Osteoblast (primary cell): ENCODE measurements at regions not wholly inside any gene's neighbourhood (a gene's known extent, or its start where the extent isn't known, plus 50 kb on each side); places are given as distances from the start of the nearest gene placed in this dataset.

ENCODE experiments used
- DNase-seq: peaks from one replicate; pipeline ENCODE4 v3.0.0; 2011; ENCODE audit warnings: low spot score, mixed read lengths; ENCODE audit not compliant: insufficient read length; ENCODE audit errors: missing footprints
- H2AFZ ChIP-seq: 2 replicates; pipeline ENCODE4 v1.6.0; 2011; ENCODE audit warnings: mild to moderate bottlenecking, low read length
- H3K27ac ChIP-seq: 2 replicates; pipeline ENCODE4 v1.5.1; 2011; ENCODE audit warnings: mild to moderate bottlenecking, low read depth, low read length, moderate library complexity
- H3K27me3 ChIP-seq: 2 replicates; pipeline ENCODE4 v1.6.0; 2012; ENCODE audit warnings: mild to moderate bottlenecking, control low read depth, inconsistent platforms, low read length, moderate library complexity; ENCODE audit not compliant: insufficient read depth
- H3K36me3 ChIP-seq: 2 replicates; pipeline ENCODE4 v1.5.1; 2011; ENCODE audit warnings: mild to moderate bottlenecking, low read length, control low read depth, moderate library complexity; ENCODE audit not compliant: insufficient read depth
- H3K4me1 ChIP-seq: 2 replicates; pipeline ENCODE4 v1.5.1; 2011; ENCODE audit warnings: mild to moderate bottlenecking, low read length, control low read depth, moderate library complexity; ENCODE audit not compliant: insufficient read depth
- H3K4me2 ChIP-seq: 2 replicates; pipeline ENCODE4 v1.6.0; 2011; ENCODE audit warnings: mild to moderate bottlenecking, low read length; ENCODE audit not compliant: insufficient read depth
- H3K4me3 ChIP-seq: fragments of 200-600 bp; sonication (generic); 3 replicates; pipeline ENCODE4 v1.5.1; 2012; ENCODE audit warnings: mild to moderate bottlenecking, low read length, inconsistent platforms; ENCODE audit not compliant: insufficient read depth
- H3K79me2 ChIP-seq: 2 replicates; pipeline ENCODE4 v1.6.0; 2012; ENCODE audit warnings: mild to moderate bottlenecking, low read length, control low read depth, inconsistent platforms; ENCODE audit not compliant: insufficient read depth
- H3K9me3 ChIP-seq: 2 replicates; pipeline ENCODE4 v1.5.1; 2011; ENCODE audit warnings: low read depth, low read length, control low read depth
- H4K20me1 ChIP-seq: 2 replicates; pipeline ENCODE4 v1.6.0; 2012; ENCODE audit warnings: mild to moderate bottlenecking, low read length, control low read depth; ENCODE audit not compliant: insufficient read depth
- TF ChIP-seq, protein P1 (sequence below): IDR thresholded peaks from 2 replicates; pipeline ENCODE4 v1.5.1; 2011; ENCODE audit warnings: mild to moderate bottlenecking, low read depth, low read length, moderate library complexity; ENCODE audit errors: extremely low read depth

DNA sequence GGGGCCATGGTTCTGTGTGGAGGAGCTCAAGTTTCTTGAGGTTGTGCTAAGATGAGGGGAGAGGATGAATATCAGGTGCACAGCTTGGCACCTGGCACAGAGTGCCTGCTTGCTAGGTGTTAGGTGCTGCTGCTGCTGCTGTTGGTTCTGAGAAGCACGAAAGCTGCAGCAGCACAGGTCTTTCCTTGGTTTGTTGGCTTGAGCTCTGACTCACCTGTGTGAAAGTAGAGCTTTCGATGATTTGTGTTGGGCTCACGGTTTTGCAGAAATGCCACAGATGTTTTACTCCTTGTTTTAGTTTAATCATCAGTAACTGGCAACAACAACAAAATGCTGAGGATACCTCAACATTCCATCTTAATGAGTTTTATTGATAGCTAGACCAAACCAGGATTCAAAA lies 221.6 kb downstream of the BRINP2 start:
- Histone ChIP-seq H3K27ac (no peak overlapping the region), H3K9me3 (no peaks in the 10 kb centered on the region), H4K20me1 (no peaks in the 10 kb centered on the region), H3K4me3 (no peak overlapping the region), H3K36me3 (no peaks in the 10 kb centered on the region), H3K4me2 (no peak overlapping the region), H2AFZ (no peak overlapping the region), H3K79me2 (no peaks in the 10 kb centered on the region), H3K4me1 (no peaks in the 10 kb centered on the region), H3K27me3 (no peaks in the 10 kb centered on the region)
- DNase-seq = no peak
- TF ChIP-seq, protein P1, sequence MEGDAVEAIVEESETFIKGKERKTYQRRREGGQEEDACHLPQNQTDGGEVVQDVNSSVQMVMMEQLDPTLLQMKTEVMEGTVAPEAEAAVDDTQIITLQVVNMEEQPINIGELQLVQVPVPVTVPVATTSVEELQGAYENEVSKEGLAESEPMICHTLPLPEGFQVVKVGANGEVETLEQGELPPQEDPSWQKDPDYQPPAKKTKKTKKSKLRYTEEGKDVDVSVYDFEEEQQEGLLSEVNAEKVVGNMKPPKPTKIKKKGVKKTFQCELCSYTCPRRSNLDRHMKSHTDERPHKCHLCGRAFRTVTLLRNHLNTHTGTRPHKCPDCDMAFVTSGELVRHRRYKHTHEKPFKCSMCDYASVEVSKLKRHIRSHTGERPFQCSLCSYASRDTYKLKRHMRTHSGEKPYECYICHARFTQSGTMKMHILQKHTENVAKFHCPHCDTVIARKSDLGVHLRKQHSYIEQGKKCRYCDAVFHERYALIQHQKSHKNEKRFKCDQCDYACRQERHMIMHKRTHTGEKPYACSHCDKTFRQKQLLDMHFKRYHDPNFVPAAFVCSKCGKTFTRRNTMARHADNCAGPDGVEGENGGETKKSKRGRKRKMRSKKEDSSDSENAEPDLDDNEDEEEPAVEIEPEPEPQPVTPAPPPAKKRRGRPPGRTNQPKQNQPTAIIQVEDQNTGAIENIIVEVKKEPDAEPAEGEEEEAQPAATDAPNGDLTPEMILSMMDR = no peak

DNA sequence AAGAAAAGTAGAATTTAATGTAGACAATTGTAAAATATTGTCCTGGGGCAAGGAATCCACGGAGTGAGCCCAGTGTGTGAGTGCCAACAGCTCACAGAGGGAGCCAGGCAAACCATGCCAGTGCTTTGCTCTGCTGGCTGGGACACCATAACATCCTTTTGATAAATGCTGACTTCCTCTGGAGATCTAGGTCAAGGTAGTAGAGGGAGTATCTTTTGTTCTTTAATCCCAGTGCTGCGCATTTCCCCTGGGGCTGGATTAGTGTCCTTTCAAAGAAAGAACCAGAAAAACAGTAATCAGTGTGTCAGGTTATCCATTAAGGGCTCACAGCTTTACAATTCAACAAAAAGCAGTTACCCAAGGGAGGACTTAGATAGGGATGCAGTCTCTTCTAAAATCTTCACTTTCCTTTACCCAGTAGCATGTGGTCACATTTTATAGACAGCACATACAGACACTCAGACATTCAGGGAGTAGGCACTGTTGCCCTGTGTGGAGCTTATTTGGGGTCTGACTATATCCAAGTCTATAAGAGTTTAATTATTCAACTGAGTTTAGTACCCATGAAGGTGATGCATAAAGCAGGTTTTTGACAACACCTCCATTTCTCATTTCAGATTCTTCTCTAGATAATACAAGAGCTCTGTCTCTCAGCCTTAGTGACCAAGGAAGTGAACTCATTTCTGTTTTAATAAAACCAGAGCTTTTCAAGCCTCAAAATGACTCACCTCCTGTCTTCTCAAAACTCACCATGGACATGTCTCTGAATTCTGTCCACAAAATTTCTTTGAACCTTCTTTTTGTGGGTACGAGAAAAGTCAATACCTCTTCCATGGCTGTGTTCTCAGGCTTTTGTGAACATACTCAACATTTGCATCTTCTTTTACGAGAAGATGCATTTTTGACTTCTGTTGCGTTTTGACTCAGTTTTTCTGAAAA lies 215.3 kb downstream of the BRINP2 start:
- no peaks in the 10 kb centered on the region for H3K79me2 ChIP-seq
- no peak overlapping the region for H3K27ac ChIP-seq
- H3K9me3 ChIP-seq = no peaks in the 10 kb centered on the region

DNA sequence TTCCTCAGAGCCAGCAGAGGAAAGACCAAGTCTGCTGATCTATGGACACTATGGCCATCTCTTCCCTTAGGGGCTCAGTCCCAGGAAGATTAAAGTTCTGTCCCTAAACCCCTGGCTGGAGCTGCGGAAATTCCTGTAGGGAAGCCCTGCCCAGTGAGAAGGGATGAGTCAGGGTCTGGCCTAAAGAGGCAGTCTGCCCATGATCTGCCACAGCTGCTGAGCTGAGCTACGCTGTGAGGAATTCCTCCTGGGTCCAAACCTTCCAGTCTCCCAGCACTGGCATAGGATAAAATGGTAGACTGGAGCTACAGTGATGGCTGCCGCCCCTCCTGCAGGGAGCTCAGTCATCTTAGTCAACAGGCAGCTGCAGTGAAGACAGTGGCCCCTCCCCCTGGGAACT lies 213.7 kb downstream of the BRINP2 start:
- no peaks in the 10 kb centered on the region for H4K20me1 ChIP-seq
- no peaks in the 10 kb centered on the region for H3K36me3 ChIP-seq
- TF ChIP-seq, protein P1 = no peak
- no peak overlapping the region for H2AFZ ChIP-seq
- H3K79me2 ChIP-seq = no peaks in the 10 kb centered on the region
- H3K4me3 ChIP-seq = no peak overlapping the region
- H3K27ac ChIP-seq = no peak overlapping the region
- no peaks in the 10 kb centered on the region for H3K4me1 ChIP-seq
- H3K27me3 ChIP-seq = no peaks in the 10 kb centered on the region
- no peak overlapping the region for H3K4me2 ChIP-seq
- H3K9me3 ChIP-seq = no peaks in the 10 kb centered on the region
- DNase-seq = no peak

More for the DNA sequence above, 215.3 kb downstream of the BRINP2 start:
- H3K4me1 ChIP-seq = no peaks in the 10 kb centered on the region
- no peak overlapping the region for H3K4me2 ChIP-seq
- no peaks in the 10 kb centered on the region for H3K36me3 ChIP-seq
- TF ChIP-seq, protein P1 = no peak
- H2AFZ ChIP-seq = no peak overlapping the region
- H3K27me3 ChIP-seq = no peaks in the 10 kb centered on the region
- no peaks in the 10 kb centered on the region for H4K20me1 ChIP-seq
- no peak for DNase-seq
- no peak overlapping the region for H3K4me3 ChIP-seq

DNA sequence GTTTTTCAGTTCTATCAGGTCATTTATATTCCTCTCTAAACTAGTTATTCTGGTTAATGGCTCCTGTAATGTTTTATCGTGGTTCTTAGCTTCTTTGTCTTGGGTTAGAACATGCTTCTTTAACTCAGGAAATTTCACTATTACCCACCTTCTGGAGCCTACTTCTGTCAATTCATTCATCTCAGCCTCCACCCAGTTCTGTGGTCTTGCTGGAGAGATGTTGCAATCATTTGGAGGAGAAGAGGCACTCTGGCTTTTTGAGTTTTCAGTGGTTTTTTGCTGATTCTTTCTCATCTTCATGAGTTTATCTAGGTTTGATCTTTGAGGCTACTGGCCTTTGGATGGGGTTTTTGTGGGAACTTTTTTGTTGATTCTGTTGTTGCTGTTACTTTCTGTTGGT lies 213.0 kb downstream of the BRINP2 start:
- DNase-seq = no peak

More for the DNA sequence above, 213.0 kb downstream of the BRINP2 start:
- Histone ChIP-seq H3K27me3 (no peaks in the 10 kb centered on the region), H3K79me2 (no peaks in the 10 kb centered on the region), H3K4me1 (no peaks in the 10 kb centered on the region), H3K9me3 (no peaks in the 10 kb centered on the region), H3K4me2 (no peak overlapping the region), H4K20me1 (no peaks in the 10 kb centered on the region), H3K36me3 (no peaks in the 10 kb centered on the region), H2AFZ (no peak overlapping the region), H3K27ac (no peak overlapping the region), H3K4me3 (no peak overlapping the region)
- TF ChIP-seq, protein P1 = no peak
